ENCODE measurements at regions not wholly inside any gene's neighbourhood (a gene's known extent, or its start where the extent isn't known, plus 50 kb on each side); places are given as distances from the start of the nearest gene placed in this dataset.
"Not testable (repeated sequence)": the region's sequence is repeated elsewhere in the genome, so short reads cannot be mapped to it uniquely, and the experiment has no call there.

DNA sequence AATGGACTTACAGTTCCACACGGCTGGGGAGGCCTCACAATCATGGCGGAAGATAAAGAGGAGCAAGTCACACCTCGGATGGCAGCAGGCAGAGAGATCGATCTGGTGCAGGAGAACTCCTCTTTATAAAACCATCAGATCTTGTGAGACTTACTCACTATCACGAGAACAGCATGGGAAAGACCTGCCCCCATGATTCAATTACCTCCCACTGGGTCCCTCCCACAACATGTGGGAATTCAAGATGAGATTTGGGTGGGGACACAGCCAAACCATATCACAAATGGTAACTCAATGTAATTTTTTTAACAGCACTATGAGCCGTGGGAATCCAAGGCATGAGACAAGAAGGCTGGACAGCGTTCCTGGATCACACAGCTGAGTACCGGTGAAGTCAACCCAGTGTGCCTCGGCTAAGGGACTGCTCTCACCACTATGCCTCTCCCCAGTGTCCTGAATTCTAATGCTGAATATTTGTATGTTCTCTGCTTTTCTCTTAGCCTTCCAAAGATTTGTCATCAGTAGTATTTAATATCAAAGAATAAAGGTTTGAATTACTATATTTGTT lies 84.3 kb downstream of the IRS2 start:
- DNase-seq: not testable (repeated sequence)

DNA sequence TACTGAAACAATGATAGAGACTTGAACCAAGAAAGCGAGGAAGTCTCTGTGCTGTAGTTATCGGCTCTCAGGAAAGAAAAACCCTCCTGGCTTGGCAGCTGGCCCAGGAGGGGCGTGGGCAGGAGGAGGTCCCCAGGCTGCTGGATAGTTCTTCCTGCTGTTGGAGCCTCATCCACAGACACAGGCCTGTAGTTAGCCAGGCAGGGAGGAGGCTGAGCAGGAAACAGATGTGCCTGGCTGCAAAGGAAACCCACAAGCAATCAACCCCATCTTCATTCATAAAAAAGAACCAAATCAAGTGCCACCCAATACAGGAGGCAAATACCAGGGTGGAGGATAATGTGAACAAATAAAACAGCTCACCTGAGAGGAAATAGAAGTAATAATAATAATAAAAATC lies 86.2 kb downstream of the IRS2 start:
- peak; percentile 95 for DNase-seq

DNA sequence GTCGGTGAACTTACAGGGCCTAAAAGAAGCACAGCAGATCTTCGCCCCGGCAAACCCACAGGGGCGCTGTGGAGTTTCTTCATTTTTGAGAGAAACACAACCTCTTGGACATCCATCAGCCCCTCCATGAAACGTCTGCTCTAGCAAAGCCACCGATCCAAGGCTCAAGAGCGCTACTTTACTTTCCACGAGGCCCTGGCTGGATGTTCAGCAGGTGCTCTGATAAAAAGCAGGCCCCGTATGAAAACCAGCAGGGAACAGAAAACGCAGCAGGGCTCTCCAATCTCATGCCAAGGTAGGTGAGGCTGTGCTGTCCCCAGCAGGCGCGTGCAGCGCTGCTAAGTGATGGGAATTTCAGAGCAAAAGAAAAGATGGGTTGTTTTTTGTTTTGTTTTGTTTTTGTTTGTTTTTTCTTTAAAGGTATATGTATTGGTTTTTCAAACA lies 86.7 kb downstream of the IRS2 start:
- DNase-seq: peak; percentile 44

DNA sequence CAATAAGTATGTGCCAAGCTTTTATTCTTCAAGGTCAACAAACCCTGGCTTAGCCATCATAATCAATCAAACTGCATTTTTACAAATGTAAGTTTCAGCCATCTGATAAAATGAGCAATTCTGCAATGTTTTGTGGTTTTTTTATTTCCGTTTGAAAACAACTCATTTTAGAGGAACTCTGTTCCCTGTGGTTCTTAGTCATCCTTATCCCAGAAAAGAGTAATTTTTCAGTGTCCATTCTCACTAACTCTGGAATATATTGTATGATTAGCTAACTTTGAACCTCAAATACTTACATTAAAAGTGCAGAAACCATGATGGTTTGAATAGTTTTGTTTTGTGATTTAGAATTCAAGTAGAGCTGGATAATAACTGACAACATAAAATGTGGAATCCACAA lies 87.6 kb downstream of the IRS2 start:
- DNase-seq: no peak

DNA sequence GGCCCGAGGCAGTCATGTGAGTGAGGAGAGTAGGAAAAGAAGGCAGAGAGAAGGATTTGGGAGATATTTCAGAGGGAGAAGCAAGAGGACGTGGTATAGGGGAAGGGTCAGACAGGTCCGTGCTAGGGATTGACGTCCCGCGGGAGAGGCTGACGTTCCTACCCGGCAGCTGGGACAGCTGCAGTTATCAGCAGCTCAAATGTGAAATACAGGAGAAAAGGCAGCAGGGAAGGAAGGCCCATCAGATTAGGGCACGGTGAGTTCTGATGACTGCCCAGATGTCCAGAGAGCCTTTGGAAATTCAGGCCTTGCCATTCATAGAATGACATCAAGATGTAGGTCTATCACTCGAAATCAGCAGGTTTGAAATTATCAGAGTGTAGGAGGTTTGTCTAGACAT lies 88.4 kb downstream of the IRS2 start:
- no peak for DNase-seq

DNA sequence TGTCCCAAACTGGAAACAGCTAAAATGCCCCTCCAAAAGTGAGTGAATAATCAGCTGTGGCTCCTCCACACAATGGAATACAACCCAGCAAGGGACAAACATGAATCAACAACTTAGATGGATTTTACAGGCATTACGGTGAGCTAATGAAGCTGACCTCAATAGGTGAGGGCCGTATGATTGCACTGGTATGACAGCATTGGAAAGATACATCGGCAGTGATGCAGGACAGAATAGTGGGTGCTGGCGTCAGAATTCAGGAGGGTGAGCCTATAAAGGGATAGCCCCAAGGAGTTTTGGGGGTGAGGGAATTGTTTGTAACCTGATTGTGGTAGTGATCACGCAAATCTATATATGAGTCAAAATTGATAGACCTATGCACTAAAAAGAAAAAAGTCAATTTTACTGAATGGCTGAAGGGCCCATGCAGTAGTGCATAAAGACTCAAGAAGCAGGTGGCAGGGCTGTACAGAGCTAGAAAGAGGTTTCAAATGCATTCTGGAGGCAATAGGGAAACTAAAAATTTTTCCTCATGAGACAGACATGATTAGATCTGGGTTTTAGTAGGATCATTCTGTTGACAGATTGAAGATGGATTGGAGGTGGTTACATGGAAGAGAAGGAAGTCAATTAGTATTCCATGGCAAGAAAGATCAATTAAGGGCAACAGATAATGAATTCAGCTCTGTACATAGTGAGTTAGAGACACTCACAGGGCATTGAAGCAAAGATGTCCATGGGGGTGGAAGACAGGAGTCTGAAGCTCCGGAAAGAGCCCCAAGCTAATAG lies 90.8 kb downstream of the IRS2 start:
- no peak for DNase-seq

DNA sequence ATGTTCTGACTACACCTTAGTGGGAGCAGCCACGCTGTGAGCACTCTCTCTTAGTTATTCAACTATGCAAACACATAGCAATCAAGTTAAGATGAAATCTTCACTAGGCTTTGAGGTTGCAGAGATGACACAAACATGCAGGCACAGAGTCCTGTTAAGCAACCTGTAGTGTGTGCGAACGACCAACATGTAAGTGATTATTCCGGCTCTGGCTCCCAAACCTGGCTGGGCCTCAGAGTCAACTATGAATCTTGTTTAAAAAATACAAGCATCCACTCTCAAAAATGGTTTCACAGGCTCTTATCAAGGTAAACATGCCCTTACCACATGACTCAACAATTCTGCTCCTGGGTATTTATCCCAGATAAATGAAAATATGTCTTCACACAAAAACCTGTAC lies 91.4 kb downstream of the IRS2 start:
- no peak for DNase-seq

DNA sequence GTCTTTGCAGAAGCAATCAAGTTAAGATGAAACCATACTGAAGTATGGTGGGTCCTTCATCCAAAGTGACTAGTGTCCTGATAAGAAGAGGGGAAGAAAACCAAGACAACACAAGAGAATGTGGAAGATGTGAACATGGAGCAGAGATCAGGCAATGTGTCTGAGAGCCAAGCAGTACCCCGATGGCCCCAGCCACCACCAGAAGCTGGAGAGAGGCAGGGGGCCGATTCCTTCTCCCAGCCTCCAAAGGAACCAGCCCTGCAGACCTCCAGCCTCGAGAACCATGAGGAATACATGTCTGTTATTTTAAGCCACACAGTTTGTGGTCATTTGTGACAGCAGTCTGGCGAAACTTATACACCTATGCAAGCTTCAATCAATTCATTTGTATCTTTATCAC lies 93.2 kb downstream of the IRS2 start:
- DNase-seq: no peak

DNA sequence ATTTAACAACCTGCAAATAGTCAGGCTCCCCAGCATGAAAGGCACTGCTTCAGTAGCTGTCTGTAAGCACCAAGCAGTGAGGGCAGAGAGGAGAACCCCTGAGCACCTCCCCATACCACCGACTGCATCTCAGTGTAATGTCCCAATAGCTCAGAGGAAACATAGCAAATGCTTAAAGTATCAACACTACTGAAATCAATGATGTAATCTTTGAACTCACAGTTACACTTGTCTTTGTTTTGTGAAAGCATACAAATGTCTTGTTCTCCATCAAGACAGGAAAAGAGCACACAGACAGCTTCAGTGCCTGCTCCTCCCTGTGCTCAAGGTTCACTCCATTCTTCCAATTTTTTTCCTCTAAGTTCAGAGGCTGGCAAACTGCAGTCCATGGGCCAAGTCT lies 94.7 kb downstream of the IRS2 start:
- no peak for DNase-seq

DNA sequence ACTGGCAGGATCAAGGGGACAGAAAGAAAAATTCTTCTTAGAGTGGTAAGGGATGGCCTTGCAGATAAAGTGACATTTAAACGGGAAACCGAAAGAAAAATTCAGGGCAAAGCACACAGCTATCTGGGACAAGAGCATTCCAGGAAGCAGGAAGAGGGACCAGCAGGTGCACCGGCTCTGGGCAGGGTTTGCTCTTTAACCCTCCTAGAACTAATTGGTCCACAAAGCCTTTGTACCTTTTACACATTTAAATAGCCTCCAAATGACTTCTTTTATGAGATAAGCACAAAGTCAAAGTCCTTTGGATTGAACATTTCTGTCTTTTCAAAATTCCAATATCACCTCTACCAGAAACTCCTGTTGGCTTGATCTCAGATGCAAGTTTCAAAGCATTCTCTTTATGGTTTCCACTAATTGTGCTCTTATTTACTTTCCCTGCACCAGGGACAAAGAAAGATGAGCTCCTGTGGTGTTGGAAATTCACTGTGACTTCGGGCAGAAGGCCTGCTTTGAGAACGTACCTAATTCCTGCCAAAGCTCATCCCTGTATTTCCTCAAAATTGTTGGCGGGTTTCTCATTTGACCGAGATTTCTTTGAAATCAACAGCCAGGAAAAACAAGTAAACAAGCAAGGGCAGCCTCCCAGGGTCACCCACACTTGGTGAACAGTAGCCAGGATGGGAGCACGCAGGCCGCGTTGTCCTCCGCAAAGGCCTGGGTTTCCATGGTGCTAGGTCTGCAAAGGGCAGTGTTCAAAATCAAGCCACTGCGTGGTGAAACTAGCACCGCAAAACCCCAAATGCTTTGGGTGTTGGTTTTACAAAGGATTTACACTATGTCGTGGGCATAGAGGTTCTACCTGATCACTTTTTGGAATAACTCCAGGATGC lies 98.6 kb downstream of the IRS2 start:
- peak; percentile 69 for DNase-seq

DNA sequence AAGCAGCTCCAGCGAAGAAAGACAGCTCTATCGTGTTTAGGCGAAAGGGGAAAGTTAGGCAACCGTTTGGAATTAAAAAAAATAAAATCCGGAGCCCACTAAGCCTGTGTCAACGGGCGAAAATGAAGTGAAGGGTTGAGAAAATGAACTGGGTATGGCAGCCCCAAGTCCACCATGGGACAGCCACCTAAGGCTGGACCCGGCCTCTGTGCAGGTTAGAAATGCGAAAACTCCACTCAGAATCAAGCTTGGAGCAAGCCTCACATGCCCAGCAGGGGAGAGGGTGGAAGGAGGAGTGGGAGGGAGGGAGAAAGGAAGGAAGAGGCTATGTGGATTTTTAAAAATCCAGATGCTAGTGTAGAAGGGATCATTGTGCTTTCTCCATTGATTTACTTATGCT lies 101.2 kb downstream of the IRS2 start:
- DNase-seq: no peak

DNA sequence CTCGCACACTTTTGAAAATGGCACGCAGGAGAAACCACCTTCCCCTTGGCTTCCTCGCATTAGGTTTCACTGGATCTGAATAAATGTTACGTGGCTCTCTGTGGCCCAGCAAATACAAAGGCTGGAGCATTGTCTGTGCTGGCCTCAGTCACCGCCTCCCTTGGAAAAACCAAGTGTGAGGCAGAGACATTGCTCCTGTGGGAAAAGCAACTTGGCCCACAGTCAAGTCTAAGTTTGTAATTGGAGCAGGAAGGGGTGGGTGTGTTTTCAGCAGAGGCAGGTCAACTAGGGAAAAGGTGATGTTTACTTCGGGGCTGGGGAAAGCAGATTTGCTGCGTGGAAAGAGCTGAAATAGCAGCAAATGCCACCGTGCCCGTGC lies 101.6 kb downstream of the IRS2 start:
- peak; percentile 61 for DNase-seq

DNA sequence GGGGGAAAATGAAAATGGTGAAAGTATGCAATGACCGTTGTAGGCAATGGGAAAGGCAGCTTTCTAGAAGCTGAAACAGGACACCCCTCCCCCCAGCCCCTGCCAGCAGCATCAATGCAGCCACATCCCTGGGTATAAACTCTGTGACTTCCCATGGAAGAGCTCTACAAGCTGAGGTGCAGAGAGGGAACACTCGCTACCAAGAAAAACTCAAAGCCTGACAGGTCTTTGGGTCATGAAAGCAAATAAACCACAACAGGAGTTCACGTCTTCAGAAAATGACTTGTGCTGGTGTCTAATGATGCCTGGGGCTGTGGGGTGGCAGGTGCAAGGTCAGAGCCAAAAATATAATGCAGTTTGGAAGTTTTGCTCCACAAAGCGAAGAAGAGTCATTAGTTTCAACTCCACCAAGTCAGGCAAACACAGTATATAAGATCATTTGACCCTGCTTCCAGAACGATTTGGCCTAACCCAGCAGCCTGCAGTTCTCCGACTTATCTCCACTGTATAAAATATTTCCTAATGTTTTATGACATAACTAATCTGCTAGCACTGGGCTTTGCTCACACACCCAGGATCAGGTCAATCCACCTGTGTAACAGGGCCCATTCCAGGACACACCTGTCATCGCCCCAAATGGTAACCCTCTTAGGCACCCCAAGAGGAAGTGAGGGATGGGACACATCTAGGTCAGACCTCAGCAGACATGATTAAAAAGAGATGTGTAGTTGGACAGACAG lies 102.1 kb downstream of the IRS2 start:
- DNase-seq: no peak

DNA sequence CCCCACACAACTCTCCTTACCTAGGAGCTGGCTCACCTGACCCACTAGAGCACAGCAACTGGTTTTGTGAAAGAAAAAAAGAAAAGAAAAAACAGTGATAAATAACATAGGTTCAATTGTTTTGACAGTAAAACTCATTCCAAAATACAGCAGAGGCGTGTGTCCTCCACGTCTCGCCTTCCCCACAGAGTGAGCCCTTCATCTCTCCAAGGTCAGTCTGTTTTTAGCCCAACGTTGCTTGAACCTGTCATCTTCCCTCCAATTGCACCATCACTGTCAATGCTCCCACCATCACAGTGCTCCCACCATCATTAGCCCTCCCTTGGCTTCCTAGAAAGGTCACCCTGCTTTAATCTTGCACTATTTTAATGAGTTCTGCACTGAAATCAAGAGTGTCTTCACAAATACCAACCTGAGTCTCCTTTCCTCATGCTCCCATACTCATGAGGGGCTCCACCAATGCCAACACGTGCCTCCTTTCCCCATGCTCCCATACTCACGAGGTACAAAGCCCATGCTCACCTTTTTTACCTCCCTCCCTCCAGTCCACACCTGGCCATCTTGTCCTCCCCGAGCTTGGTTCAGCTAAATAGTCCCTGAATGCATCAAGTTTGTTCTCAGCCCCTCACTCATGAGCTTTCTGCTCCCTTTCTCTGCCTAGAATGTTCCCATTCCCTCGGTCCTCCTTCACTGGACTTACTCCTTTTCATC lies 103.7 kb downstream of the IRS2 start:
- no peak for DNase-seq

DNA sequence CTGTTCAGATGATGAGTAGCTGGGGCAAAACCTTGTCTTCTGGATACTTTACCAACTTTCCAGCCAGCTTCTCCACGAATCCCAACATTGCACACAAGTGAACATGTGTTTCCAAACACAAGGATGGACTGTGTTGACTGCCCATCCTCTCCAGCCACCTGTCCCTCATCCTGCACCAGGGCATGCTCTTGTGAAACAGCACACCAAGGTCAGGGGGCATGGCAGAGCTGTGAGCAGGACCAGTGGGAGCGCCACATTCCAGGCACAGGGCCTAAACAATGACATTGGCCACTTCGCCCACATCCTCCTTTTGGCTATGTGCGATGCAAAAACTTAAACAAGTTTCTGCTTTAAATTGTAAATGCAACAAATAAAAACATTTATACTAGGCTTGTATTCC lies 105.5 kb downstream of the IRS2 start:
- DNase-seq: no peak

DNA sequence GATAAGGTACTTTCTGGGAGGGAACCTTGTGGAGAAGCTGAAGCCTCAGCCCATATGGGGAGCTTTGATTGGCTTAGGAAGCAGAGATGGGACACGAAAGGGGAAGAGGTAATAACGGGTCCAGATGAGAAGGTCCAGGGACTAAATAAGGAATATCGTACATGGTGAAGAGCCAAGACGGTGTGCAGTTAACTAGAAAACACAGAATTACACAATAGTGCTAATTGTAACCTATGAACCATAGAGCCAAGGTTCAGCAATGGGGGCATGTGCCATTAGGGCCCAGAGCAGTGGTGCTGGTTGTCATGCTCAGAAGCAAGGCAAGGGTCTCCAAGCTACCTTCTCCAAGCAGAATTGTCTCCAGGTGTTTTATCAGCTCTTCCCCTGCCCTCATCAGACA lies 106.1 kb downstream of the IRS2 start:
- DNase-seq: no peak

DNA sequence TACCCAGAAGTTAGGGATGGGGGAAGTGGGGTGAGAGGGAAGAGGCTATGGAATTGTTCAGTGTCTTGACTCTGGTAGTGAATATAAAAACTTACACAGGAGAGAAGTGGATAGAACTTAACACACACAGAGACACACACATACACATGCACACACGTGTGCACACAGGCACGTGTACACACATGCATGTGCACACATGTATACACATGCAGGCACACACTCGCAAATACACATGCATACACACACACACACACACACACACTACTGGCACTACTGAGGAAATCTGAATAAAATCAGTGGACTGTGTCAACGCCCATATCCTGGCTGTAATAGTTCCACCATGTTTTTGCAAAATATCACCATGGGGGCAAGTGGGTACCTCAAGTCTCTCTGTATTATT lies 107.9 kb downstream of the IRS2 start:
- DNase-seq: no peak

DNA sequence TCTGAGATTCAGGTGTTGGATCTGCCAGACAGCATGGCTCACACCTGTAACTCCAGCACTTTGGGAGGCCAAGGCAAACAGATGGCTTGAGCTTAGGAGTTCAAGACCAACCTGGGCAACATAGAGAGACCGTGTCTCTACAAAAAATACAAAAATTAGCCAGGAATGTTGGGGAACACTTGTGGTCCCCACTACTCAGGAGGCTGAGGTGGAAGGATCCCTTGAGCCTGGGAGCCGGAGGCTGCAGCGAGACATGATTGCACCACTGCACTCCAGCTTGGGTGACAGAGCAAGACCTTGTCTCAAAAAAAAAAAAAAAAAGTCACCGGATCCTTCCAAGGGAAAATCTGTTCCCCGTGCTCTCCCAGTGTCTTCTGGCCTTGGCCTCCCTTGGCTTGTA lies 109.2 kb downstream of the IRS2 start:
- DNase-seq: no peak

DNA sequence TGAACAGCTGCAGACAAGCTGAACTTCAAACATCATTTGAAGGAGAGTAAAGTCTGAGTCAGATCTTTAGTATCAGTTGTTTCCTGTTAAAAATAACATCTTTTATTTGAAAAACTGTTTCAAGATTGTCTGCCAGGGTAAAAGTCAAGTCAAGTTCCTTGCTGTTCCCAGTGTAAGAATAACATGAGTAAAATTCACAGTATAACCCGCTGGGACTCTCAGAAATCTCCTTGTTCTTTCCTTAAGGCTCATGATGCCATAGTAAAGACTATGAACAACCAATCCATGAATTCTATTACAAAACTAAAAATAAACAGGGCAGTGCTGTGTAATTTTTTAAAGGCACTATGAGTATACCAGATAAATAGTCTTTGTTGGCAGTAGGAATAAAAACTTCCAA lies 112.9 kb downstream of the IRS2 start:
- no peak for DNase-seq

DNA sequence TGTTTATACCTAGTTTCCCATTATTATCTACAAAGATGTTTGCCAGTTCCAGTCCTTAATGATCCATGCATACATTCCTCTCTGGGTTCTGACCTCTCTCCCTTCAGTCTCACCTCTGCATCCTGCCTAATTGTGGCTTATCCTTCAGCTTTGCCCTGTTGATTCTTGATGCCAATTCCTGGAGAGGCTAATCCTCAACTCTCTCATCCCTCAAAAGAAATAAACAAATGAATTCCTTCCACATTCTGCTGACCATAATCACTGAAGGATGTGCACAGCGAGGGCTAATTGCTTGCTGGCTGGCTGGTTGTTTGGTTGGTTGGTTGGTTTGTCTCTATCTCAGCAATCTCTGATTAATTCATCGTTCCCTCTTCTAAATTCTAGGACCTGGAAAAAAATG lies 113.8 kb downstream of the IRS2 start:
- DNase-seq: no peak

DNA sequence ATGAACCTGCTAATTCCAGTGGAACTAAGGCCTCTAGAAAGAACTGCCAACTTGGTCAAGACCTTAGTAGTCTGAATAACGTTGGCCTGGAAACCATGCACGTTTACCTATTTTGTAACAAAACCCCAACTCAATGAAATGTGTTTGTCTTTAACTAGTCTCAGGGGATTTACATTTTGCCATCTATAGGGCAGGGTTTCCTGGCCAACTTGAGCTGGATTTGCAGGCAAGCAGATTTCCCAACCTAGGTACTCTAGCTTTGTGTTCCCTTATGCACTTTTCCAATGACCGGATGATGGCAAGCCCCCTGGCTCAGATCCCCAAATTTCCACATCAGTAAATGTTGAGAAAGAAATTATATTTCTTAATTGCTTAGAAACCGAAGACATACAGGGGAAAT lies 114.5 kb downstream of the IRS2 start:
- DNase-seq: no peak

DNA sequence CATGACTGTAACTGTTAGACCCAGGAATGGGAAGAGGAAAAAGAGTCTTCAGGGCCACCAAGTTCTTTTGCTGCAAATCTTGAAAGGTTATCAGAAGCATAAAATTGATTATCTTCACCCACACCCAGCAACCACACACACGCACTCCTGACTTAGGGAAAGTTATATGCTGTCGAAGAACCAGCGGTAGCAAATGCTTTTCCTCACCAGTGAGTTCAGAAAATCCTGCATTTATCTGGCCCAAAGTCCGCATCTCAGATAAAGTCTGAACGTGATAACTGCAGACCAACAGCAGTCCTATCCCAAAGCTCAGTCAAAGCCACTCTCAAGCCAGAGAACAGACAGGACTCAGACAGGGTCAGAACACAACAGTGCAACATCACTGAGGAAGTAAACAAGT lies 115.6 kb downstream of the IRS2 start:
- no peak for DNase-seq

DNA sequence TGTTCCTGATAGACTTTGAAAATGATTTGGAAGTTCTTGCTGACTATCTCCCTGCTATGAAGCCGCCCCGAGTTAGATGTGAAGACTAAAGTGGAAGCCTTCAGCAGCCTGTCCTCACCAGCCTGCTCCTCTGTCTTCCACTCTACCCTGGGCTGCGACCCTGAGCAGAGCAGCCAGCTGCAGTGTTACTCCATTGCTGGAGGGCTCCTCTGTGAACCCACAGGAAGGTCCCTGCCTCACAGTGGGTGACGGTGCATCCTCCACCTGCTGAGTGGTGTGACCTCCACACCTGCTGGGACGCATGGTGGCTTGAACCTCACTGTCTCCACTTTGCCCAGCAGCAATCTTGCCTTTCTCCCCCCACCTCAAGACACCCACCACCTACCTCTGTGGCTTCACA lies 116.4 kb downstream of the IRS2 start:
- no peak for DNase-seq

Measured in DMS153 (cell line).